Mesenchymal stem cell (in vitro differentiated cells and primary cell): ENCODE measurements at regions not wholly inside any gene's neighbourhood (a gene's known extent, or its start where the extent isn't known, plus 50 kb on each side); places are given as distances from the start of the nearest gene placed in this dataset.

Experiments used
- DNase-seq: peaks from one replicate; pipeline ENCODE4 v3.0.0-alpha.2; 2013
- H2AFZ ChIP-seq: one replicate; pipeline ENCODE4 v1.6.1; 2013; ENCODE audit warnings: low read depth, mild to moderate bottlenecking, control low read depth, inconsistent platforms, low read length, moderate library complexity
- H2AK5ac ChIP-seq: 2 replicates; pipeline ENCODE4 v1.6.1; 2013; ENCODE audit warnings: low read length, moderate library complexity, mild to moderate bottlenecking, inconsistent platforms; ENCODE audit not compliant: severe bottlenecking
- H2BK120ac ChIP-seq: one replicate; pipeline ENCODE4 v1.6.1; 2013; ENCODE audit warnings: low read depth, mild to moderate bottlenecking, inconsistent platforms, low read length, moderate library complexity
- H2BK12ac ChIP-seq, 2 experiments: one replicate each; pipeline ENCODE4 v1.6.1; 2013; ENCODE audit warnings: inconsistent platforms in 2 of 2, low read length in 2 of 2, mild to moderate bottlenecking in 2 of 2, moderate library complexity in 2 of 2, control low read depth in 1 of 2
- H2BK15ac ChIP-seq: one replicate; pipeline ENCODE4 v1.6.1; 2013; ENCODE audit warnings: mild to moderate bottlenecking, low read depth, inconsistent platforms; ENCODE audit not compliant: poor library complexity, severe bottlenecking
- H2BK5ac ChIP-seq: 2 replicates; pipeline ENCODE4 v1.6.1; 2013; ENCODE audit warnings: low read depth, mild to moderate bottlenecking, low read length, control low read depth, inconsistent platforms; ENCODE audit not compliant: poor library complexity, severe bottlenecking
- H3K14ac ChIP-seq, 2 experiments: one replicate each; pipeline ENCODE4 v1.6.1; 2013; ENCODE audit warnings: inconsistent platforms in 2 of 2, low read length in 2 of 2, control low read depth in 1 of 2, mild to moderate bottlenecking in 1 of 2, moderate library complexity in 1 of 2
- H3K18ac ChIP-seq, 2 experiments: one replicate each; pipeline ENCODE4 v1.6.1; 2013; ENCODE audit warnings: inconsistent platforms in 2 of 2, low read length in 2 of 2, control low read depth in 1 of 2, low read depth in 1 of 2, mild to moderate bottlenecking in 1 of 2
- H3K23ac ChIP-seq, 2 experiments: one replicate each; pipeline ENCODE4 v1.6.1; 2013; ENCODE audit warnings: inconsistent platforms in 2 of 2, low read length in 2 of 2, mild to moderate bottlenecking in 2 of 2, moderate library complexity in 2 of 2, control low read depth in 1 of 2
- H3K27ac ChIP-seq: 2 replicates; pipeline ENCODE4 v1.5.1; 2013; ENCODE audit warnings: mild to moderate bottlenecking, moderate library complexity, low read length, control low read depth, inconsistent platforms; ENCODE audit not compliant: poor library complexity, severe bottlenecking
- H3K27me3 ChIP-seq, 2 experiments: 2 replicates each; pipeline versions ENCODE4 v1.6.1 to v1.7.0; 2013; ENCODE audit warnings: low read length in 2 of 2, mild to moderate bottlenecking in 2 of 2, moderate library complexity in 2 of 2, control low read depth in 1 of 2, inconsistent platforms in 1 of 2; ENCODE audit not compliant: control insufficient read depth in 1 of 2, insufficient read depth in 1 of 2
- H3K36me3 ChIP-seq, 2 experiments: 2 replicates each; pipeline versions ENCODE4 v1.6.1 to v1.7.0; 2013; ENCODE audit warnings: low read length in 2 of 2, control low read depth in 1 of 2, inconsistent platforms in 1 of 2, low read depth in 1 of 2, mild to moderate bottlenecking in 1 of 2; ENCODE audit not compliant: insufficient read depth in 2 of 2, control insufficient read depth in 1 of 2
- H3K4ac ChIP-seq, 2 experiments: one replicate each; pipeline ENCODE4 v1.6.1; 2013; ENCODE audit warnings: inconsistent platforms in 2 of 2, low read length in 2 of 2, mild to moderate bottlenecking in 2 of 2, moderate library complexity in 2 of 2, control low read depth in 1 of 2, low read depth in 1 of 2
- H3K4me1 ChIP-seq: 2 replicates; pipeline ENCODE4 v1.6.1; 2013; ENCODE audit warnings: low read depth, low read length, control low read depth; ENCODE audit not compliant: control insufficient read depth, insufficient read depth
- H3K4me2 ChIP-seq: 2 replicates; pipeline ENCODE4 v1.6.1; 2013; ENCODE audit warnings: low read length, mild to moderate bottlenecking, inconsistent platforms; ENCODE audit not compliant: poor library complexity, severe bottlenecking
- H3K4me3 ChIP-seq, 2 experiments: 2 replicates each; pipeline versions ENCODE4 v1.5.1 to v1.7.0; 2013; ENCODE audit warnings: low read length in 2 of 2, mild to moderate bottlenecking in 2 of 2, control low read depth in 1 of 2, low read depth in 1 of 2; ENCODE audit not compliant: insufficient read depth in 1 of 2
- H3K79me1 ChIP-seq: replicated peaks from 2 replicates; pipeline ENCODE4 v1.6.1; 2013; ENCODE audit warnings: mild to moderate bottlenecking, control low read depth, low read length, inconsistent platforms; ENCODE audit not compliant: poor library complexity, severe bottlenecking
- H3K9ac ChIP-seq: 2 replicates; pipeline ENCODE4 v1.7.0; 2013; ENCODE audit warnings: mild to moderate bottlenecking, low read length, moderate library complexity
- H3K9me3 ChIP-seq: 2 replicates; pipeline ENCODE4 v1.7.0; 2013; ENCODE audit warnings: mild to moderate bottlenecking, low read length; ENCODE audit not compliant: control insufficient read depth
- H4K8ac ChIP-seq: one replicate; pipeline ENCODE4 v1.6.1; 2013; ENCODE audit warnings: inconsistent platforms, mild to moderate bottlenecking, low read length, moderate library complexity
- H4K91ac ChIP-seq: one replicate; pipeline ENCODE4 v1.6.1; 2013; ENCODE audit warnings: mild to moderate bottlenecking, low read length, inconsistent platforms
- WGBS: methylation state at CpG from one replicate; pipeline ENCODE4 v1.1.7; 2013; ENCODE audit warnings: mixed read lengths; 5-methylcytosine and 5-hydroxymethylcytosine counted together

- Histone ChIP-seq H3K36me3 (no peaks in the 10 kb centered on the region), H4K8ac (no peak overlapping the region), H2BK5ac (no peak overlapping the region), H3K27ac (no peak overlapping the region), H2AK5ac (no peak overlapping the region), H3K4ac (no peak overlapping the region), H3K4me3 (no peak overlapping the region), H4K91ac (no peak overlapping the region), H3K79me1 (no peaks in the 10 kb centered on the region), H2BK12ac (no peak overlapping the region), H3K23ac (no peak overlapping the region), H2BK15ac (no peak overlapping the region), H3K18ac (no peak overlapping the region), H3K14ac (no peak overlapping the region), H3K4me1 (no peaks in the 10 kb centered on the region), H2BK120ac (no peak overlapping the region), H3K9me3 (no peaks in the 10 kb centered on the region), H2AFZ (no peak overlapping the region), H3K27me3 (no peaks in the 10 kb centered on the region), H3K4me2 (no peak overlapping the region), H3K9ac (no peak overlapping the region)
- DNase-seq = no peak
These were observed 326.9 kb downstream of the PDHA2 start for GRCh38 chr4:96166806-96167205.

GRCh38 chr4:96170198-96170597 is 330.3 kb downstream of the PDHA2 start:
- H3K9me3 ChIP-seq = no peaks in the 10 kb centered on the region
- H2BK12ac ChIP-seq = no peak overlapping the region
- H3K27ac ChIP-seq = no peak overlapping the region
- H4K8ac ChIP-seq = no peak overlapping the region
- H4K91ac ChIP-seq = no peak overlapping the region
- H2BK5ac ChIP-seq = no peak overlapping the region
- H3K79me1 ChIP-seq = no peaks in the 10 kb centered on the region
- H3K9ac ChIP-seq = no peak overlapping the region
- no peaks in the 10 kb centered on the region for H3K4me1 ChIP-seq
- no peak overlapping the region for H3K4me3 ChIP-seq
- H3K4ac ChIP-seq = no peak overlapping the region
- no peak for DNase-seq
- H3K4me2 ChIP-seq = no peak overlapping the region
- no peak overlapping the region for H2BK15ac ChIP-seq
- no peak overlapping the region for H2AFZ ChIP-seq
- H3K27me3 ChIP-seq = no peaks in the 10 kb centered on the region
- H3K18ac ChIP-seq = no peak overlapping the region
- 97% methylated on average over 14 of the region's 14 CpGs for whole genome bisulfite sequencing
- no peak overlapping the region for H3K14ac ChIP-seq
- no peak overlapping the region for H2AK5ac ChIP-seq
- H2BK120ac ChIP-seq = no peak overlapping the region
- no peaks in the 10 kb centered on the region for H3K36me3 ChIP-seq
- no peak overlapping the region for H3K23ac ChIP-seq

- no peak overlapping the region for H2AK5ac ChIP-seq
- H4K91ac ChIP-seq = no peak overlapping the region
- H2AFZ ChIP-seq = no peak overlapping the region
- H3K4ac ChIP-seq = no peak overlapping the region
- H2BK12ac ChIP-seq = no peak overlapping the region
- no peak for DNase-seq
- H3K23ac ChIP-seq = no peak overlapping the region
- no CpG with 5 or more reads among the region's 3 CpGs for WGBS
- no peak overlapping the region for H2BK15ac ChIP-seq
- no peak overlapping the region for H2BK5ac ChIP-seq
- H3K9me3 ChIP-seq = no peaks in the 10 kb centered on the region
- no peaks in the 10 kb centered on the region for H3K4me1 ChIP-seq
- no peak overlapping the region for H3K9ac ChIP-seq
- H2BK120ac ChIP-seq = no peak overlapping the region
- no peak overlapping the region for H3K4me3 ChIP-seq
- H3K4me2 ChIP-seq = no peak overlapping the region
- H3K14ac ChIP-seq = no peak overlapping the region
- H3K27ac ChIP-seq = no peak overlapping the region
- H3K27me3 ChIP-seq = no peaks in the 10 kb centered on the region
- no peak overlapping the region for H4K8ac ChIP-seq
- no peak overlapping the region for H3K18ac ChIP-seq
- H3K79me1 ChIP-seq = no peaks in the 10 kb centered on the region
- no peaks in the 10 kb centered on the region for H3K36me3 ChIP-seq
These were observed 333.9 kb downstream of the PDHA2 start for GRCh38 chr4:96173756-96174155.

- Histone ChIP-seq H3K14ac (no peak overlapping the region), H3K4me3 (no peak overlapping the region), H2BK120ac (no peak overlapping the region), H2BK15ac (no peak overlapping the region), H3K4me1 (no peaks in the 10 kb centered on the region), H2BK12ac (no peak overlapping the region), H3K27me3 (no peaks in the 10 kb centered on the region), H2BK5ac (no peak overlapping the region), H3K27ac (no peak overlapping the region), H3K4ac (no peak overlapping the region), H3K9me3 (no peaks in the 10 kb centered on the region), H3K79me1 (no peaks in the 10 kb centered on the region), H4K91ac (no peak overlapping the region), H2AK5ac (no peak overlapping the region), H3K23ac (no peak overlapping the region), H3K18ac (no peak overlapping the region), H4K8ac (no peak overlapping the region), H3K4me2 (no peak overlapping the region), H3K36me3 (no peaks in the 10 kb centered on the region), H3K9ac (no peak overlapping the region), H2AFZ (no peak overlapping the region)
- 91% methylated on average over 4 of the region's 4 CpGs for WGBS
- DNase-seq = no peak
These were observed 336.0 kb downstream of the PDHA2 start for GRCh38 chr4:96175871-96176270.
